SU-DHL-6 (cell line): ENCODE measurements at regions not wholly inside any gene's neighbourhood (a gene's known extent, or its start where the extent isn't known, plus 50 kb on each side); places are given as distances from the start of the nearest gene placed in this dataset.

Source experiments
- H2AFZ ChIP-seq: fragments of 200-600 bp; sonication (generic); 2 replicates; pipeline ENCODE4 v1.6.1; 2014; ENCODE audit warnings: low read depth, mild to moderate bottlenecking, moderate library complexity, mixed read lengths, antibody characterized with exemption, low read length; ENCODE audit not compliant: severe bottlenecking
- H3F3A ChIP-seq: fragments of 200-600 bp; shearing (Covaris generic); 2 replicates; pipeline ENCODE4 v1.6.0; 2016; ENCODE audit warnings: antibody characterized with exemption, mild to moderate bottlenecking; ENCODE audit not compliant: insufficient read depth
- H3K27ac ChIP-seq: fragments of 200-600 bp; sonication (generic); 2 replicates; pipeline ENCODE4 v1.5.1; 2016; ENCODE audit warnings: low read depth, mild to moderate bottlenecking, low read length, moderate library complexity, mixed read lengths
- H3K27me3 ChIP-seq: fragments of 200-600 bp; sonication (generic), shearing (Covaris generic); 2 replicates; pipeline ENCODE4 v1.6.0; 2014; ENCODE audit warnings: mild to moderate bottlenecking, low read length
- H3K36me3 ChIP-seq: fragments of 200-600 bp; sonication (generic); 2 replicates; pipeline ENCODE4 v1.6.1; 2014; ENCODE audit warnings: mild to moderate bottlenecking, low read length, mixed read lengths
- H3K4me2 ChIP-seq: fragments of 300-600, 200-600 bp; shearing (Covaris generic), sonication (generic); 2 replicates; pipeline ENCODE4 v1.6.0; 2014; ENCODE audit warnings: low read length, low read depth, mild to moderate bottlenecking; ENCODE audit not compliant: poor library complexity, severe bottlenecking
- H3K4me3 ChIP-seq: fragments of 200-600 bp; sonication (generic); 2 replicates; pipeline ENCODE4 v1.5.1; 2014; ENCODE audit warnings: antibody characterized with exemption, low read length, mild to moderate bottlenecking, mixed read lengths; ENCODE audit not compliant: insufficient read depth, poor library complexity, severe bottlenecking
- H3K79me2 ChIP-seq: fragments of 200-600 bp; sonication (generic); 2 replicates; pipeline ENCODE4 v1.6.1; 2014; ENCODE audit warnings: mild to moderate bottlenecking, low read length, moderate library complexity; ENCODE audit not compliant: insufficient read depth
- H3K9ac ChIP-seq: fragments of 200-600 bp; sonication (generic); 2 replicates; pipeline ENCODE4 v1.7.0; 2014; ENCODE audit warnings: mild to moderate bottlenecking, low read length
- H3K9me2 ChIP-seq: fragments of 200-600 bp; sonication (generic); replicated peaks from 2 replicates; pipeline ENCODE4 v1.6.1; 2014; ENCODE audit warnings: low read length; ENCODE audit not compliant: insufficient read depth
- H3K9me3 ChIP-seq: fragments of 200-600 bp; sonication (generic); 2 replicates; pipeline ENCODE4 v1.6.1; 2014; ENCODE audit warnings: low read length, mixed read lengths; ENCODE audit not compliant: insufficient read depth
- H4K20me1 ChIP-seq: fragments of 200-600 bp; sonication (generic); 2 replicates; pipeline ENCODE4 v1.6.1; 2014; ENCODE audit warnings: low read depth, mild to moderate bottlenecking, antibody characterized with exemption, low read length, moderate library complexity, mixed read lengths
- EZH2phosphoT487 ChIP-seq: fragments of 200-600 bp; sonication (generic), shearing (Covaris generic); conservative IDR thresholded peaks from 2 replicates; pipeline ENCODE4 v1.6.1; 2018; ENCODE audit warnings: mild to moderate bottlenecking, antibody characterized with exemption, low read length, moderate library complexity, mixed read lengths
- TF ChIP-seq, protein P1 (sequence below): fragments of 200-600 bp; sonication (generic); IDR thresholded peaks from one replicate; pipeline ENCODE4 v1.5.1; 2017; ENCODE audit warnings: antibody characterized with exemption, mild to moderate bottlenecking, low read length, moderate library complexity; ENCODE audit not compliant: insufficient read depth, poor library complexity, severe bottlenecking

DNA sequence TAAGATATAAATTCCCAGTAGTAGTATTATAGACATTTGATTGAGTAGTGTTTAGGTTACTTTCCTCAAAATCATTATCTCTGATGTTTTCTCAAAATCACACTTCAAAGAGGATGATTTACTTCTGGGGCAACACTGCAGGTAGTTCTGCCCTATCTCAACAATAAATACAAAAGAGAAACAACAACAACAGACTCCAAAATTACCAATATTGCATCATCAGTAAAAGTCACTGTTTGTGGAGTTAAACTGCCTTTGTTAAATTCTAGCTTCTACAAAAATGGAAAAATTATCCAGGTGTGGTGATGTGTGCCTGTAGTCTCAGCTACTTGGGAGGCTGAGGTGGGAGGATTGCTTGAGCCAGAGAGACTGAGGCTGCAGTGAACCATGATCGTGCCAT is 637.6 kb upstream of the ZNF608 start:
- Histone ChIP-seq H3K79me2 (no peaks in the 10 kb centered on the region), H3K9me2 (no peaks in the 10 kb centered on the region), H3K27me3 (no peaks in the 10 kb centered on the region), H3F3A (no peaks in the 10 kb centered on the region), H3K27ac (no peak overlapping the region), H3K36me3 (no peaks in the 10 kb centered on the region), H3K9me3 (no peaks in the 10 kb centered on the region), H3K4me2 (no peak overlapping the region), H4K20me1 (no peaks in the 10 kb centered on the region), H3K9ac (no peak overlapping the region), H2AFZ (no peak overlapping the region), H3K4me3 (no peak overlapping the region)
- TF ChIP-seq EZH2phosphoT487, result no peak
- TF ChIP-seq, protein P1, sequence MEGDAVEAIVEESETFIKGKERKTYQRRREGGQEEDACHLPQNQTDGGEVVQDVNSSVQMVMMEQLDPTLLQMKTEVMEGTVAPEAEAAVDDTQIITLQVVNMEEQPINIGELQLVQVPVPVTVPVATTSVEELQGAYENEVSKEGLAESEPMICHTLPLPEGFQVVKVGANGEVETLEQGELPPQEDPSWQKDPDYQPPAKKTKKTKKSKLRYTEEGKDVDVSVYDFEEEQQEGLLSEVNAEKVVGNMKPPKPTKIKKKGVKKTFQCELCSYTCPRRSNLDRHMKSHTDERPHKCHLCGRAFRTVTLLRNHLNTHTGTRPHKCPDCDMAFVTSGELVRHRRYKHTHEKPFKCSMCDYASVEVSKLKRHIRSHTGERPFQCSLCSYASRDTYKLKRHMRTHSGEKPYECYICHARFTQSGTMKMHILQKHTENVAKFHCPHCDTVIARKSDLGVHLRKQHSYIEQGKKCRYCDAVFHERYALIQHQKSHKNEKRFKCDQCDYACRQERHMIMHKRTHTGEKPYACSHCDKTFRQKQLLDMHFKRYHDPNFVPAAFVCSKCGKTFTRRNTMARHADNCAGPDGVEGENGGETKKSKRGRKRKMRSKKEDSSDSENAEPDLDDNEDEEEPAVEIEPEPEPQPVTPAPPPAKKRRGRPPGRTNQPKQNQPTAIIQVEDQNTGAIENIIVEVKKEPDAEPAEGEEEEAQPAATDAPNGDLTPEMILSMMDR, result no peak

DNA sequence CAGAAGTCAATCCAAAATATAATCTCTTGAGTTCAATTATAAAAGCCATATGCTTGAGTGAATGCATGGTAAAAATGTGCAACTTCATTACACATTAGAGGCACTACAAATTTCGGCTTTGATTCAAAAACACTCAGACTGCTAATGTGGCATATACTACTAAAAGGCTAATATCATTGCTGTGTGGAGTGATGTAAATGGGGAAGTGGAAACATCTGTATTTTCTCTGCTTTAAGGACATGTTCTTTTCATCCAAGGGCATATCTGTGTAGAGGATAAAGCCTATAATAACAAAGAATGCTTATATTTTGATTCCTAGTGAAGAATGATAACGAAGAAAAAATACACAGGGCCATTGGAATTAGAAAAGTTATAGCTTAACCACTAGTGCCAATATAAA is 643.9 kb upstream of the ZNF608 start:
- Histone ChIP-seq H3K27ac (no peak overlapping the region), H3K4me3 (no peak overlapping the region), H3K4me2 (no peak overlapping the region), H3K9me2 (no peaks in the 10 kb centered on the region), H3K9me3 (no peaks in the 10 kb centered on the region), H4K20me1 (no peaks in the 10 kb centered on the region), H3K79me2 (no peaks in the 10 kb centered on the region), H3K36me3 (no peaks in the 10 kb centered on the region), H2AFZ (no peak overlapping the region), H3K9ac (no peak overlapping the region), H3F3A (no peaks in the 10 kb centered on the region), H3K27me3 (no peaks in the 10 kb centered on the region)
- no peak for TF ChIP-seq EZH2phosphoT487
- TF ChIP-seq, protein P1, result no peak

- no peaks in the 10 kb centered on the region for H3K36me3 ChIP-seq
- H4K20me1 ChIP-seq, result no peaks in the 10 kb centered on the region
- no peak overlapping the region for H3K4me2 ChIP-seq
- H3K9ac ChIP-seq, result no peak overlapping the region
- H3K9me3 ChIP-seq, result no peaks in the 10 kb centered on the region
- H3K27me3 ChIP-seq, result no peaks in the 10 kb centered on the region
- H3K79me2 ChIP-seq, result no peaks in the 10 kb centered on the region
- H3K4me3 ChIP-seq, result no peak overlapping the region
- no peak overlapping the region for H2AFZ ChIP-seq
- no peak overlapping the region for H3K27ac ChIP-seq
- no peaks in the 10 kb centered on the region for H3F3A ChIP-seq
- no peaks in the 10 kb centered on the region for H3K9me2 ChIP-seq
- TF ChIP-seq EZH2phosphoT487, result no peak
- TF ChIP-seq, protein P1, result no peak
Measured at GRCh38 chr5:125393221-125393815, 646.9 kb upstream of the ZNF608 start.
